CD4-positive, alpha-beta memory T cell (primary cell): ENCODE measurements at regions not wholly inside any gene's neighbourhood (a gene's known extent, or its start where the extent isn't known, plus 50 kb on each side); places are given as distances from the start of the nearest gene placed in this dataset.

Source experiments
- CTCF ChIA-PET: fragments of 350-600 bp; sonication (Branson Sonifier 250); formaldehyde crosslinking; loops from one replicate; lab custom pipeline; 2021; ENCODE audit warnings: inconsistent platforms; ENCODE audit not compliant: partially characterized antibody; lab: Charles Lee
- POLR2A ChIA-PET: fragments of 350-600 bp; sonication (Branson Sonifier 250); formaldehyde crosslinking; loops from one replicate; lab custom pipeline; 2021; ENCODE audit not compliant: partially characterized antibody; lab: Charles Lee
- DNase-seq, 5 donors: peaks; one replicate each; pipeline versions ENCODE4 v3.0.0 to v3.0.0-alpha.2; 2020 to 2022; ENCODE audit warnings: mixed read lengths in 1 of 5
- H3K27ac ChIP-seq: one replicate; pipeline ENCODE4 v1.7.0; 2013; ENCODE audit warnings: low read depth, low read length
- H3K27me3 ChIP-seq: 2 replicates; pipeline ENCODE4 v1.7.0; 2013; ENCODE audit warnings: mild to moderate bottlenecking, low read length, moderate library complexity; ENCODE audit not compliant: insufficient read depth
- H3K36me3 ChIP-seq: 2 replicates; pipeline ENCODE4 v1.7.0; 2013; ENCODE audit warnings: mild to moderate bottlenecking, low read length, moderate library complexity; ENCODE audit not compliant: insufficient read depth
- H3K4me1 ChIP-seq: 2 replicates; pipeline ENCODE4 v1.7.0; 2013; ENCODE audit warnings: mild to moderate bottlenecking, low read length, moderate library complexity; ENCODE audit not compliant: insufficient read depth
- H3K4me3 ChIP-seq, 2 donors: one replicate each; pipeline ENCODE4 v1.7.0; 2013; ENCODE audit warnings: low read length in 2 of 2, mild to moderate bottlenecking in 1 of 2
- H3K9me3 ChIP-seq, 2 donors: one replicate each; pipeline ENCODE4 v1.7.0; 2013; ENCODE audit warnings: low read length in 2 of 2, control low read depth in 1 of 2; ENCODE audit not compliant: control insufficient read depth in 1 of 2
- H3K27ac Mint-ChIP-seq, 7 donors: one replicate each; pipeline ENCODE4 v1.8.0; 2020 to 2021; ENCODE audit warnings: mixed read lengths in 7 of 7, mild to moderate bottlenecking in 6 of 7, inconsistent platforms in 3 of 7, moderate library complexity in 3 of 7
- H3K27me3 Mint-ChIP-seq, 2 donors: one replicate each; pipeline ENCODE4 v1.8.0; 2020 to 2021; ENCODE audit warnings: mixed read lengths in 2 of 2
- H3K36me3 Mint-ChIP-seq, 2 donors: one replicate each; pipeline ENCODE4 v1.8.0; 2020 to 2021; ENCODE audit warnings: mixed read lengths in 2 of 2, inconsistent platforms in 1 of 2, mild to moderate bottlenecking in 1 of 2
- H3K4me1 Mint-ChIP-seq, 4 donors: one replicate each; pipeline ENCODE4 v1.8.0; 2020 to 2021; ENCODE audit warnings: mixed read lengths in 4 of 4, mild to moderate bottlenecking in 1 of 4
- H3K4me3 Mint-ChIP-seq, 8 donors: one replicate each; pipeline ENCODE4 v1.8.0; 2020 to 2021; ENCODE audit warnings: mixed read lengths in 8 of 8, mild to moderate bottlenecking in 7 of 8, moderate library complexity in 6 of 8, inconsistent platforms in 3 of 8
- H3K9me3 Mint-ChIP-seq, 8 donors: one replicate each; pipeline ENCODE4 v1.8.0; 2020 to 2021; ENCODE audit warnings: mixed read lengths in 8 of 8, mild to moderate bottlenecking in 5 of 8, inconsistent platforms in 3 of 8, moderate library complexity in 1 of 8
- intact Hi-C: fragments of 100-400 bp; cut with micrococcal nuclease; formaldehyde crosslinking; loops from one replicate; pipeline ENCODE4 v1.15.1; 2023

GRCh38 chr10:37566332-37566731 lies 291.1 kb downstream of the ZNF248 start:
- POLR2A ChIA-PET, result no interaction called here
- no peak overlapping the region for H3K27ac ChIP-seq
- no peaks in the 10 kb centered on the region for H3K27me3 ChIP-seq
- no peaks in the 10 kb centered on the region for H3K4me1 ChIP-seq
- Mint-ChIP-seq H3K4me1 (no peaks in the 10 kb centered on the region), H3K9me3 (peaks cover 0 to 20% (median 3%) of the 10 kb centered on the region in 8 donors), H3K27me3 (no peaks in the 10 kb centered on the region), H3K4me3 (no peak overlapping the region), H3K27ac (no peak overlapping the region), H3K36me3 (no peaks in the 10 kb centered on the region)
- intact Hi-C loops, result no loop called here
- no peak for DNase-seq
- no peak overlapping the region for H3K4me3 ChIP-seq
- H3K9me3 ChIP-seq, result no peaks in the 10 kb centered on the region
- CTCF ChIA-PET, result no interaction called here
- H3K36me3 ChIP-seq, result no peaks in the 10 kb centered on the region

DNA sequence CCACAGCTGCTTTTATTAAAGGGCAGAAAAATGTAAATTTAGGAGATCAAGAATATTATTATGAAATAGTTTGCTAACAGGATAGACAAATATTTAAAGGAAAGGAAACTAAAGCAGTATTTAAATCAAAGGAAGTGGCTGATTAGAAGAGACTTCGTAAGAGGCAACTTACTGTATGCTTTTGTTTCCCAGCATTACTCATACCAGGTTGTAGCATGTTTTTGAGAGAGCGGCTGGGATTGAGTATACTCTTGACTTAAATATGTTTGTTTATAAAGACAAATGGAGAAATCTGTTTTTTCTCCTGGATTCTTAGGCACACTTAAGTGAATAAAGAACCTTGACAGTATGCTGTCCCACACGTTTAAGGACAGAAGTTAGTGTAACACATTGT lies 293.7 kb downstream of the ZNF248 start:
- Histone ChIP-seq H3K9me3 (no peaks in the 10 kb centered on the region), H3K36me3 (no peaks in the 10 kb centered on the region), H3K27ac (no peak overlapping the region), H3K27me3 (no peaks in the 10 kb centered on the region), H3K4me1 (no peaks in the 10 kb centered on the region), H3K4me3 (no peak overlapping the region)
- Mint-ChIP-seq H3K27ac (no peak overlapping the region), H3K36me3 (no peaks in the 10 kb centered on the region), H3K4me3 (no peak overlapping the region), H3K4me1 (no peaks in the 10 kb centered on the region), H3K9me3 (peaks cover 0 to 25% (median 5%) of the 10 kb centered on the region in 8 donors), H3K27me3 (no peaks in the 10 kb centered on the region)
- ChIA-PET POLR2A (no interaction called here), CTCF (no interaction called here)
- intact Hi-C loops, result no loop called here
- no peak for DNase-seq

DNA sequence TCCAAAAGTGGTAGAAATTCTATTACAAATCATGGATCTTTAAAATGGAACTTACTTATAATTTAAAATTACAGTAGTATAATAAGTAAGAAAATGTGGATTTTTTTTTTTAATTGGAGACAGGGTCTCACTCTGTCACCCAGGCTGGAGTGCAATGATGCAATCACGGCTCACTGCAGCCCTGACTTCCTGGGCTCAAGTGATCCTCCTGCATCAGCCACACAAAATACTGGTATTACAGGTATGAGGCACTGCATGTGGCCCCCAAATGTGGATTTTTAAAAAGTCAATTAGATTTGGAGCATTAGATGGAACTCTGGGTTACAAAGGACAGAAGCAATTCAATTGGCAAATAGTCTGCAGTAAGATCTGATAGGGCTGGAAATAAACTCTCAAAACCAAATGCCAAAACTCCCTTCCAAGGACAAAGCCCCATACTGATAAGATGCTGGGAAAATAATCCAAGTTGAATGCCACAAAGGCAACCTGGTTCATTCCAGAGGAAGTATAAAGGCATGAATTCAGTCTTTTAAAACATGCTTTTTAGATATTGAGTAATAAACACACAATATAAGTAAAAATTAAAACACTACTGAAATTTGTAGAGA lies 294.2 kb downstream of the ZNF248 start:
- Histone ChIP-seq H3K4me3 (no peak overlapping the region), H3K27ac (no peak overlapping the region), H3K36me3 (no peaks in the 10 kb centered on the region), H3K4me1 (no peaks in the 10 kb centered on the region), H3K9me3 (no peaks in the 10 kb centered on the region), H3K27me3 (no peaks in the 10 kb centered on the region)
- ChIA-PET POLR2A (no interaction called here), CTCF (no interaction called here)
- Mint-ChIP-seq H3K4me1 (no peaks in the 10 kb centered on the region), H3K27ac (no peak overlapping the region), H3K36me3 (no peaks in the 10 kb centered on the region), H3K9me3 (peaks cover 0 to 21% (median 5%) of the 10 kb centered on the region in 8 donors), H3K4me3 (no peak overlapping the region), H3K27me3 (no peaks in the 10 kb centered on the region)
- DNase-seq, result no peak
- intact Hi-C loops, result no loop called here

DNA sequence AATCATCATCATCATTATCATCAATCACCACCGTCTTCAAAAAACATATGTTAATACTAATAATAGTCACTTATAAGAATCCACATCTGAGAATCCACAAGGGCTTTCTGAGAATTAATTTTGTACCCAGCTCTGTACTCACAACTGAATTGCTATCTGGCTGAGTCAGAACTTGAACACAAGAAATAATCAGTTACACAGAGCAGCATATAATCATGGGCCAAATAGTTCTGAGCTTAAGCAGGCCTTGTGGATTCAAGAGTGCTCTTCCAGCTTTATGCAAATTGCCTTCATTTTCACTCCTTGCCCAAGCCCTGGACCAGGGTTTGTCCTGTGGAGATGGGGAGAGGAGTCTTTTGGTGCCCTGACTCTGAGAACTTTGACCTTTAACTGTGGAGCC lies 304.5 kb downstream of the ZNF248 start:
- H3K9me3 ChIP-seq, result no peaks in the 10 kb centered on the region
- H3K36me3 ChIP-seq, result no peaks in the 10 kb centered on the region
- Mint-ChIP-seq H3K27ac (no peak overlapping the region), H3K4me3 (no peak overlapping the region), H3K36me3 (no peaks in the 10 kb centered on the region), H3K4me1 (no peaks in the 10 kb centered on the region), H3K9me3 (peaks cover 0 to 16% (median 8%) of the 10 kb centered on the region in 8 donors), H3K27me3 (no peaks in the 10 kb centered on the region)
- POLR2A ChIA-PET, result no interaction called here
- DNase-seq, result no peak
- no peak overlapping the region for H3K4me3 ChIP-seq
- H3K27me3 ChIP-seq, result no peaks in the 10 kb centered on the region
- intact Hi-C loops, result no loop called here
- H3K4me1 ChIP-seq, result no peaks in the 10 kb centered on the region
- CTCF ChIA-PET, result no interaction called here
- H3K27ac ChIP-seq, result no peak overlapping the region

DNA sequence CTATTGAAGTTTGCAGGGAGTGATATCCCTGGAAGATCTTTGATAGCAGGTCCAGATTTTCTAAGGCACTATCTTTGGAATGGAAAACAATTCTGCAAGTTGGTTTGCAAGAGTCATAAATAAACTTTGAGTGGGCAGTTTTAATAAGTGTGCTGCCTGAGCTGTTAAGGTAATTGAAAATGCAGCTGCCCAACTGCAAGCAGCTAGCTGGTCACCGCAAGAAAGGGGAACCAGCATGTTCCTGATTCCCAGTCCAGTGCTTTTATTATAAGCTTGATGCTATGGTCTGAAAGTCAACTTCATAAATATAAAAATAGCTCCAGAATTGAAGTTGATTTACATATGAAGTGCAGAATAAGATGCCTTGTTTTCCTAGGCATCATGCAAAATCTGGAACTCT lies 308.4 kb downstream of the ZNF248 start:
- H3K27ac ChIP-seq, result no peak overlapping the region
- no peaks in the 10 kb centered on the region for H3K4me1 Mint-ChIP-seq
- no peak overlapping the region for H3K4me3 ChIP-seq
- no peaks in the 10 kb centered on the region for H3K27me3 ChIP-seq
- H3K36me3 ChIP-seq, result no peaks in the 10 kb centered on the region
- H3K27me3 Mint-ChIP-seq, result no peaks in the 10 kb centered on the region
- DNase-seq, result no peak
- no peak overlapping the region for H3K27ac Mint-ChIP-seq
- intact Hi-C loops, result no loop called here
- H3K36me3 Mint-ChIP-seq, result no peaks in the 10 kb centered on the region
- POLR2A ChIA-PET, result no interaction called here
- H3K4me1 ChIP-seq, result no peaks in the 10 kb centered on the region
- H3K9me3 ChIP-seq, result no peaks in the 10 kb centered on the region
- CTCF ChIA-PET, result no interaction called here
- peaks cover 0 to 18% (median 7%) of the 10 kb centered on the region in 8 donors for H3K9me3 Mint-ChIP-seq
- H3K4me3 Mint-ChIP-seq, result no peak overlapping the region

DNA sequence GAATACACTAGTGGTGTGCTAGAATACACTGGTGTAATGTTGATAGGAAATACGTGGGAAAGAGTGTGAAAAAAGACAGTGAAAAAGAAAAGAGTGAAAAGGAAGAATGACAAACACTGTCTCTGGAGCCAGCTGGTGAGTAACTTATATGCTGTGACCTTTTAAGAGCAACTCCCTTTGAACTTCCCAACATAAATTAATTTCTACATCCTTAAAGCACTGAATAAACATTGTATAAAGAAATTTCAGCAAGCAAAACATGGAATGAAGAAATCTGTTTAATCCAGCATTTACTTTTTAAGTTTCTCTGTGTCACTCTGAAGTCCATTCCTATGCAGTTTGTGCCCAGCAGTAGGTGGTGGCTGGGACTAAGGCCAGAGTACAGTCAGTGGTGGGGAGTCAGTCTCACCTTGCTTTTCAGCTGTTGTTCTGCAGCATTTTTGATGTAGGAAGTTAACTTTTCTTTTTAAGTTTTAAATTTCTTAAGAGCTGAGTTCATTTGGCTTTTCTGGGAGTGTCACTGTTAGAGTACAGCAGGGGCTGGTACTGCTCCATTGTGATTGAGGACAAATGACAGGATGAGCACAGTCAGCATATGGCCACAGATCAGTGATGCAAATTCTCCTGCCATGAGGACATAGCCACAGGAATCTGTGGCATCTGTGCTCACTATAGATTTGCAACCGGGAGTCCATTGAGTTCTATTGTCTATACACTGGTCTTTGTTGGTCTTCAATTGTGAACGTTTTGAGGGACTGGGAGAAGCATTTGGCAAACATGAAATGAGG lies 321.8 kb downstream of the ZNF248 start:
- ChIA-PET POLR2A (no interaction called here), CTCF (no interaction called here)
- no peaks in the 10 kb centered on the region for H3K4me1 Mint-ChIP-seq
- no peaks in the 10 kb centered on the region for H3K27me3 ChIP-seq
- no peaks in the 10 kb centered on the region for H3K36me3 ChIP-seq
- intact Hi-C loops, result no loop called here
- no peak overlapping the region for H3K4me3 Mint-ChIP-seq
- no peak overlapping the region for H3K27ac ChIP-seq
- H3K4me1 ChIP-seq, result no peaks in the 10 kb centered on the region
- H3K27ac Mint-ChIP-seq, result no peak overlapping the region
- DNase-seq, result no peak
- peaks cover 6 to 40% (median 12%) of the 10 kb centered on the region in 8 donors for H3K9me3 Mint-ChIP-seq
- H3K27me3 Mint-ChIP-seq, result no peaks in the 10 kb centered on the region
- no peaks in the 10 kb centered on the region for H3K36me3 Mint-ChIP-seq
- no peak overlapping the region for H3K4me3 ChIP-seq
- no peaks in the 10 kb centered on the region for H3K9me3 ChIP-seq

DNA sequence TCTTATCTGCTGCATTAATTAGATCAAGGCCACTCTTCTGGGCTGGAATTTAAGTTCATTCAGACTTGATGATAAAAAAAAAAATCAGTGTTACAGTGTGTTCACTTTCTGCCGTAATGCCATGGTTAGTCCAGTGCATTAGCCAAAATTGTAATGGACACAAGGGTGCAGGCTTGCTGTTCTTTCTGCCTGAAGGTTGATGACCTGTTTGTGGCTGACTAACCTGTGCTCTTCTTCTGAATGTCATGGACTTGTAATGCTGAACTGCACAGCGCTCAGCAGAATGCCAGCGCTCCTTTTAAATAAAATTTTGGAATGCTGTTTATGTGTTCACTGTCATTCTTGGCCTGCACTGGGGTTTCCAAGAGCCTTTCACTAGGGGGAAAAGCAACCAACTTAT lies 323.2 kb downstream of the ZNF248 start:
- H3K4me1 Mint-ChIP-seq, result no peaks in the 10 kb centered on the region
- Histone ChIP-seq H3K4me3 (no peak overlapping the region), H3K9me3 (no peaks in the 10 kb centered on the region), H3K27ac (no peak overlapping the region), H3K4me1 (no peaks in the 10 kb centered on the region), H3K36me3 (no peaks in the 10 kb centered on the region), H3K27me3 (no peaks in the 10 kb centered on the region)
- H3K27ac Mint-ChIP-seq, result no peak overlapping the region
- DNase-seq, result no peak
- intact Hi-C loops, result no loop called here
- H3K9me3 Mint-ChIP-seq, result peaks cover 6 to 43% (median 8%) of the 10 kb centered on the region in 8 donors
- H3K36me3 Mint-ChIP-seq, result no peaks in the 10 kb centered on the region
- CTCF ChIA-PET, result no interaction called here
- POLR2A ChIA-PET, result no interaction called here
- H3K27me3 Mint-ChIP-seq, result no peaks in the 10 kb centered on the region
- no peak overlapping the region for H3K4me3 Mint-ChIP-seq
